ENCODE measurements at regions not wholly inside any gene's neighbourhood (a gene's known extent, or its start where the extent isn't known, plus 50 kb on each side); places are given as distances from the start of the nearest gene placed in this dataset.
"Not testable (repeated sequence)": the region's sequence is repeated elsewhere in the genome, so short reads cannot be mapped to it uniquely, and the experiment has no call there.

DNA sequence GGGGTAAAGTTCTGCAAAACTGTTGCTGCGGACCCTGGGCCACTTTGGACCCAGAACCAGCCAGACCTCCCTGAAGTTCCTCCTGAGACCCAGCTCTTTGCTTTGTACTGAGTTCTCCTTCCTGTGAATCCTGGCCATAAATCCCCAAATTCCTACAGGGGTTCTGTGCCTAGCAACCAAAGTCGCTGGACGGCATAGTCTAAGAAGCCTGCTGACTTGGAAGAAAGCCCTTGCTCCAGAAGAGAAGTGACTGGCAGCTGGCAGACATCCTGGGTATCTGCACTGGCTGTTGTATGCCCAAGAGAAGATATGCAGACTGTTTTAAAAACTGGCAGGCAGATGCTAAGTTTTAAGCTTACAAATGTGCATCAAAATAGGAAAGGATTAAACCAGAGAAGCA is 99.9 kb upstream of the SLC24A4 start:
- no peak for DNase-seq (ENCODE audit: low read depth in 3 of 3, low spot score in 2 of 3)

- no peak for DNase-seq (ENCODE audit: low read depth in 3 of 3, low spot score in 2 of 3)
These were observed 98.5 kb upstream of the SLC24A4 start for GRCh38 chr14:92224358-92224954.

GRCh38 chr14:92225731-92226130 is 97.2 kb upstream of the SLC24A4 start:
- no peak for DNase-seq (ENCODE audit: low read depth in 3 of 3, low spot score in 2 of 3)

- DNase-seq (ENCODE audit: low read depth in 3 of 3, low spot score in 2 of 3): not testable (repeated sequence)
These were observed 96.8 kb upstream of the SLC24A4 start for GRCh38 chr14:92226166-92226565.

GRCh38 chr14:92236243-92236900 is 86.6 kb upstream of the SLC24A4 start:
- DNase-seq (ENCODE audit: low read depth in 3 of 3, low spot score in 2 of 3): no peak

- no peak for DNase-seq (ENCODE audit: low read depth in 3 of 3, low spot score in 2 of 3)
These were observed 82.3 kb upstream of the SLC24A4 start for GRCh38 chr14:92240658-92241057.

DNA sequence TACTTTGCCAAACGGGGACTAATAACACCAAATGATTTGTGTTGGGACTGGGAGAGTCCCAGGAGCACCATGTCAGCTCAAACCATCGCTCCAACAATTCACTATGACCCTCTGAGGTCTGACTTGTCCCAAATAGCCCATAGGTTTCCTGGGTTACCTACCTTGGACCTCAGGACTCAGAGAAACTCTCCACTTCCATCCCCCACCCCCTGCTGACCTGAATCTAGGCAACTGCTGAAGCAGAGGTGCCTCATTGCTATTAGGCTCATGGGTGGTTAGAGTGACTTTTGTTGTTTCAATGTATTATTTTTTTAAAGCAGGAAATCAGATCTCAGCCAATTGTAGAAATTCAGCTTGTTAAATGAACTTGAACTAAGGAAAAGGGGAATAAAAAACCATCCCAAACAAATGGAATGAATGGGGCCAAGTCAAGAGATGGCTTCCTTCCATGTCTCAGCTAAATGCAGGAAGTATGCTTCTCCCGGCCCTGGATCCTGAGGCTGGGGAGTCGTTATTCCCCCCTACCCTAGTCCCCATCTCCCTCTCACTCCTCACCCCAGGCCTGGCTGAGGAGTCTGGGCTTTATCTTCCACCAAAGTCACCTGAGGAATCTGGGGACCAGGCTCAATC is 80.9 kb upstream of the SLC24A4 start:
- DNase-seq (ENCODE audit: low read depth in 3 of 3, low spot score in 2 of 3): no peak

DNA sequence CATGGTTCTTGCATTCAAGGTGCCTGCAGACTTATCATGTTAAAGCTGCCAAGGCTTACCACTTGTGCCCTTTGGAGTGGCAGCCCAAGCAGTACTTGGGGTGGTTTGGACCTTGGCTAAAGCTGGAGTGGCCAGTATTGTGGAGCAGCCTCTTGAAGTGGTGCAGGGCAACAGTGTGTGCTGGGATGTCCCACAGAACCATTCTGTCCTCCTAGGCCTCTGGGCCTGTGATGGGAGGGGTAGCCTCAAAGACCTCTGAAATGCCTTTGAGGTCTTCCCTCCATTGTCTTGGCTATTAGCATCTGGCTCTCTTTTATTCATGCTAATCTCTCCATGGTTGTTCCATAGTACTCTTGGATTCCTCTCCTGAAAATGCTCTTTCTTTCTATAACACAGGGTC is 78.2 kb upstream of the SLC24A4 start:
- DNase-seq (ENCODE audit: low read depth in 3 of 3, low spot score in 2 of 3): no peak

DNA sequence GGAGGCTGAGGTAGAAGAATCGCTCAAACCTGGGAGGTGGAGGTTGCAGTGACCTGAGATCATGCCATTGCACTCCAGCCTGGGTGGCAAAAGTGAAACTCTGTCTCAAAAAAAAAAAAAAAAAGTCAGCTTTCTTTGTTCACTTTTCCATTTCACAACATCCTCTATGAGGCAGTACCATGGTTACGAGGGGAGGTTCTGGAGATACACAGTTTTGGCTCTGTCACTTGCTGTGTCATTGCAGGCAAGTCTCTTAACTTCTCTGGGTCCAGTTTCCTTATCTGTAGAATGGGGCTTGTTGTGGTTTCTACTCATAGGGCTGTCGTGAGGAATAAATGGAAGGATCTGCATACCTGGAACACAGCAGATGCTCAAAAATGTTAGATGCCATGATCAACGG is 75.6 kb upstream of the SLC24A4 start:
- no peak for DNase-seq (ENCODE audit: low read depth in 3 of 3, low spot score in 2 of 3)

DNA sequence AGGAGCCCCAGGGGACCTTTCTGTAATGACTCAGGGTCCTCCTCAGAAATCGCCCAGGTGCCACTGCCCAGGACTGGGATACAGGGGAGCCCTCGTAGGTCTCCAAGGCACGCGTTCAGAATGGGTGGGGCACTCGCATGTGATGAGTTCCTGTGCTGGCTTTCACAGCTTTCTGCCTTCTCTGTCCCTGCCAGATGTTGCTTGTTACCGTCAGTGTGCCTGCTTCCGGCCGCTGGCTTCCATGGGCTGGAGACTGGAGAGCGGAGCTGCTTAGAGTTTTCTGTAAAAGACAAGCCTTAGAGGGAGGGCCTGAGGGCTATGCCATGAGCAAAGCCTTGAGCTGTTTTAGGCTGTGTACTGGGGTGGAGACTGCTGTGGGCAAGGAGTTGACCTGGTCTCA is 75.0 kb upstream of the SLC24A4 start:
- DNase-seq (ENCODE audit: low read depth in 3 of 3, low spot score in 2 of 3): no peak

- no peak for DNase-seq (ENCODE audit: low read depth in 3 of 3, low spot score in 2 of 3)
These were observed 74.3 kb upstream of the SLC24A4 start for GRCh38 chr14:92248696-92249095.

GRCh38 chr14:92250366-92250765 is 72.6 kb upstream of the SLC24A4 start:
- not testable (repeated sequence) for DNase-seq (ENCODE audit: low read depth in 3 of 3, low spot score in 2 of 3)

- no peak for DNase-seq (ENCODE audit: low read depth in 3 of 3, low spot score in 2 of 3)
These were observed 70.6 kb upstream of the SLC24A4 start for GRCh38 chr14:92252323-92252722.

- DNase-seq (ENCODE audit: low read depth in 3 of 3, low spot score in 2 of 3): no peak
These were observed 69.5 kb upstream of the SLC24A4 start for GRCh38 chr14:92253381-92253894.

DNA sequence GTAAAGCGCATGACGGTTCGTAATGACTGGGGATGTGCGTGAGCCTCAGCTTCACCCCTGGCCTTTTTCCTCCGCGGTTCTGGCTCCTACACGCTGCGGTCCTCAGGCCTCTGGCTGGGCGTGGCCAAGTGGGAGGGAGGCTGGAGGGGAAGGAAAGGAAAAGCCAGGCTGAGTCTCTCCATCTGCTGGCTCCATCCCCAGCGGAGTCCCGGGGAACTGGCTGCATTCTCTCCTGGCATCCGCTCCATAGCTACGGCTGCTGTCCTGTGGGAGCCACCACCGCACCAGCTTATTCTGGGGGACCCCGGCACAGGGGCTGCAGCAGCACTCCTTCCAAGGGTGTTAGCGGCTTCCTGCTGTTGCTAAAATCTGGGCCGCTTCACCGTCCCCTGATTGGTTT is 68.2 kb upstream of the SLC24A4 start:
- peak in 2 of 3 donors; percentile 23 to 58 for DNase-seq (ENCODE audit: low read depth in 3 of 3, low spot score in 2 of 3)

GRCh38 chr14:92258934-92259333 is 64.0 kb upstream of the SLC24A4 start:
- no peak for DNase-seq (ENCODE audit: low read depth in 3 of 3, low spot score in 2 of 3)

- no peak for DNase-seq (ENCODE audit: low read depth in 3 of 3, low spot score in 2 of 3)
These were observed 63.2 kb upstream of the SLC24A4 start for GRCh38 chr14:92259613-92260357.

DNA sequence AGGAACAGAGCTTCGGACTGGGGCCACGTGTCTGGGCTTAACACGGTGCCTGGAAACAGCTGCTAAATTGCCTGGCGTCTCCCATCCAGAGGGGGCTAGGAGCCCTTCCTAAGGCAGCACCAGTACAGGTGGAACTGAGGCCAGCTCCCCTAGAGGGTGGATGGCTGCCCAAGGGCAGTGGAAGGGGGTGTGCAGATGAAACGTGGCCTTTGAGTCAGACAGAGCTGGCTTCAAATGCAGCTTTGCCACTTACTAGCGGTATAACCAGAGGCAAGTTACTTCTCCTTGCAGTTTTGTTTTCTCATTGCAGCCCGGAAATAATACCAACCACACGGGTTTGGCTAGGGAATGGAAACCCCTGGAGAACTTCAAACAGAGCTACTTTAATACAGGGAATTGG is 59.3 kb upstream of the SLC24A4 start:
- no peak for DNase-seq (ENCODE audit: low read depth in 3 of 3, low spot score in 2 of 3)

DNA sequence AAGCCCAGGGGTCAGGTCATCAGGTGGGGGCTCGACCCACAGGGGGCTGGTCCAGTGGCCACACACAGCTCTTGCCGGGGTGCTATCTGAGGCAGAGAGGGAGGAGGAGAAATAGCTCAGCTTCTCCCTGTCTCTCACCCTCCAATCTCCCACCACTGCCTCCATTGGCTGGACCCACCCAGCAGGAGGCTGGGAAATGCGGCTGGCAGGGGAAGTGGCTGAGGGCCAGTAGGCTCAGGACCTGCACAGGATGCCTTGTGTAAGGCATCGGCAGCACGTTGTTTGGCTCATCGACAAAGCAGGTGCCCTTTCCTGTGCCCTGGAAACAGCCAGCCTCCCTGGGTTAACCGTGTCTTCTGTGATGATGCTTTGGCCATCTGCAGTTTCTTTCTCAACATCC is 58.8 kb upstream of the SLC24A4 start:
- no peak for DNase-seq (ENCODE audit: low read depth in 3 of 3, low spot score in 2 of 3)

GRCh38 chr14:92266216-92266615 is 56.7 kb upstream of the SLC24A4 start:
- no peak for DNase-seq (ENCODE audit: low read depth in 3 of 3, low spot score in 2 of 3)
